HG02759 (cell line): ENCODE measurements at regions not wholly inside any gene's neighbourhood (a gene's known extent, or its start where the extent isn't known, plus 50 kb on each side); places are given as distances from the start of the nearest gene placed in this dataset.
"Not testable (repeated sequence)": the region's sequence is repeated elsewhere in the genome, so short reads cannot be mapped to it uniquely, and the experiment has no call there.

Experiments used
- ATAC-seq: cut with Tn5 transposase; IDR thresholded peaks from one replicate; pipeline ENCODE4 v1.9.1; 2021; ENCODE audit warnings: mild to moderate bottlenecking, moderate library complexity; ENCODE audit not compliant: unreplicated experiment

- ATAC-seq: no peak
Observed at GRCh38 chr21:22363504-22363903, 1365.3 kb downstream of the NCAM2 start.

- ATAC-seq: no peak
Observed at GRCh38 chr21:22364163-22364562, 1366.0 kb downstream of the NCAM2 start.

GRCh38 chr21:22374218-22374969, 1376.2 kb downstream of the NCAM2 start:
- ATAC-seq: no peak

- ATAC-seq: not testable (repeated sequence)
Observed at GRCh38 chr21:22377795-22378194, 1379.6 kb downstream of the NCAM2 start.

- no peak for ATAC-seq
Observed at GRCh38 chr21:22393324-22393723, 1395.1 kb downstream of the NCAM2 start.

- no peak for ATAC-seq
Observed at GRCh38 chr21:22395965-22396364, 1397.8 kb downstream of the NCAM2 start.

- ATAC-seq: no peak
Observed at GRCh38 chr21:22399681-22400514, 1401.7 kb downstream of the NCAM2 start.

GRCh38 chr21:22409571-22409970, 1411.4 kb downstream of the NCAM2 start:
- no peak for ATAC-seq

- ATAC-seq: no peak
Observed at GRCh38 chr21:22416555-22416954, 1418.3 kb downstream of the NCAM2 start.

GRCh38 chr21:22421416-22422180, 1423.4 kb downstream of the NCAM2 start:
- no peak for ATAC-seq

- ATAC-seq: no peak
Observed at GRCh38 chr21:22438428-22439086, 1440.3 kb downstream of the NCAM2 start.

- ATAC-seq: no peak
Observed at GRCh38 chr21:22444990-22445389, 1446.8 kb downstream of the NCAM2 start.

- ATAC-seq: no peak
Observed at GRCh38 chr21:22450507-22450906, 1452.3 kb downstream of the NCAM2 start.

- no peak for ATAC-seq
Observed at GRCh38 chr21:22456241-22456640, 1458.0 kb downstream of the NCAM2 start.

- ATAC-seq: no peak
Observed at GRCh38 chr21:22468893-22469292, 1470.7 kb downstream of the NCAM2 start.

GRCh38 chr21:22474403-22474802, 1476.2 kb downstream of the NCAM2 start:
- ATAC-seq: no peak

- no peak for ATAC-seq
Observed at GRCh38 chr21:22476214-22476613, 1478.0 kb downstream of the NCAM2 start.

- no peak for ATAC-seq
Observed at GRCh38 chr21:22476726-22477646, 1478.8 kb downstream of the NCAM2 start.

- no peak for ATAC-seq
Observed at GRCh38 chr21:22490049-22490448, 1491.8 kb downstream of the NCAM2 start.

GRCh38 chr21:22516230-22516629, 1518.0 kb downstream of the NCAM2 start:
- no peak for ATAC-seq
